SK-N-MC (cell line): ENCODE measurements at regions not wholly inside any gene's neighbourhood (a gene's known extent, or its start where the extent isn't known, plus 50 kb on each side); places are given as distances from the start of the nearest gene placed in this dataset.

Experiments used
- EZH2 ChIP-seq: fragments of 200-600 bp; sonication (generic); IDR thresholded peaks from one replicate; pipeline ENCODE4 v1.6.1; 2017; ENCODE audit warnings: antibody characterized with exemption
- POLR2AphosphoS5 ChIP-seq: IDR thresholded peaks from 2 replicates; pipeline ENCODE4 v1.6.1; 2012; ENCODE audit warnings: mild to moderate bottlenecking, low read depth, low read length, borderline replicate concordance

DNA sequence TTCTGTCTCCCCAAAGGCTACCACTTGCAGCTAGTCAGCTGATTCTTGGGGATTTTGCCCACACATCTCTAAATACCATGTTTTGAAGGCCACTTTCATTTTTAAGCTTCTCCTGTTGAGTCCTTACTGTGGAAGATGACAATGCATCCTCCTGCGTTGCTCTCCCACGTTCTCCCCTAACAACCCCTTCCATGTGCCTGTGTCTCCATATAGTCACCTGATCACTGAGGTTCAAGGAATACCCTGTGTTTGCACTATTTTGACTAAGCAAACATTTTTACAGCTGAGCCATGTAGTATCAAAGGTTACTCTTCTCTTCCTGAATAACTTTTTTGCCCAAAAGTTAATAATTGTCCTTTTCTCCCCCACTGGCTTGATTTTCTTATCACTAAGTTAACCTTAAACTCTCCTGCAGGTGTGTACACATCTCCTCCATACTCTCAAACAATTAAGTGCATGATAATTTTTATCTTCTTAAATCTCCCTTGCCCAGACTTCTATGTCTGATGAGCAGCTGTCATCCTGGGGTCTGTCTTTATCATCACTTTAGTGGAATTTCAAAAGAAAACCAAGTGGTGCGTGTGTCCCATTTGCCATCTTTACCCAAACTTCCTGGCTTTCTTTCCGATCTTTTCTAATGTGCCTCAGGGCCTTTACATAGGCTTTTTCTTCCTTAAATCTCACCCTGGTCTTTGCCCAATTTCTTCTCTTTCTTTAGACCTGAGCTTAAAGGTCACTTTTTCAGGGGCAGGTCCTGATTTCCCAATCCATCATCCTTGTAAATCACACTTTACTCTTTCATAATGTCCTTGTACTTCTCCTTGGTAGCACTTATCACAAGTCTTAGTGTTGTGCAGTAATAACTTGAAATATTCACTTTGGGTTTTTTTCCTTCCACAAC lies 85.2 kb upstream of the SPATS2L start:
- TF ChIP-seq EZH2 (no peak), POLR2AphosphoS5 (no peak)
